ENCODE measurements at regions not wholly inside any gene's neighbourhood (a gene's known extent, or its start where the extent isn't known, plus 50 kb on each side); places are given as distances from the start of the nearest gene placed in this dataset.

DNA sequence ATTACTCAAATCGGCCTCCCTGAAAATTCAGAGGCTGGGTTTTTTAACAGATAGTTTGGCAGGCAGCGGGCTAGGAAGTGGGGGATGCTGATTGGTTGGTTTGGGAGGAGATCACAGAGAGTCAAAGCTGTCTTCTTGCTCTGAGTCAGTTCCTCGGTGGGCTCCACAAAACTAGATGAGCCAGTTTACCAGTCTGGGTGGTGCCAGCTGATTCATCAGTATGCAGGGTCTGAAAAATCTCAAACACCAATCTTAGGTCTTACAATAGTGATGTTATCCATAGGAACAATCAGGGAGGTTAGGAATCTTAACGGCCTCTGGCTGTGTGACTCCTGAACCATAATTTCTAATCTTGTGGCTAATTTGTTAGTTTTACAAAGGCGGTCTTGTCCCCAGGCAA is 190.7 kb downstream of the C6orf118 start:
- Histone ChIP-seq H3K4me1 (ENCODE audit: control insufficient read depth, insufficient read depth, low read length) (no peaks in the 10 kb centered on the region), H3K4me3 (ENCODE audit: low read length) (no peak overlapping the region), H3K27me3 (ENCODE audit: control insufficient read depth, insufficient read depth, low read length) (no peaks in the 10 kb centered on the region), H3K9me3 (replicated peaks; ENCODE audit: control insufficient read depth, low read depth, low read length) (no peaks in the 10 kb centered on the region), H3K36me3 (ENCODE audit: control insufficient read depth, insufficient read depth, low read length) (no peaks in the 10 kb centered on the region), H3K27ac (ENCODE audit: low read length) (no peak overlapping the region)
- 79% methylated on average over 3 of the region's 5 CpGs for WGBS (ENCODE audit: insufficient coverage)
- DNase-seq = no peak

GRCh38 chr6:165117806-165118205 is 191.6 kb downstream of the C6orf118 start:
- Histone ChIP-seq H3K27me3 (ENCODE audit: control insufficient read depth, insufficient read depth, low read length) (no peaks in the 10 kb centered on the region), H3K27ac (ENCODE audit: low read length) (no peak overlapping the region), H3K4me3 (ENCODE audit: low read length) (no peak overlapping the region), H3K4me1 (ENCODE audit: control insufficient read depth, insufficient read depth, low read length) (no peaks in the 10 kb centered on the region), H3K9me3 (replicated peaks; ENCODE audit: control insufficient read depth, low read depth, low read length) (no peaks in the 10 kb centered on the region), H3K36me3 (ENCODE audit: control insufficient read depth, insufficient read depth, low read length) (no peaks in the 10 kb centered on the region)
- 100% methylated on average over 1 of the region's 3 CpGs for WGBS (ENCODE audit: insufficient coverage)
- no peak for DNase-seq

DNA sequence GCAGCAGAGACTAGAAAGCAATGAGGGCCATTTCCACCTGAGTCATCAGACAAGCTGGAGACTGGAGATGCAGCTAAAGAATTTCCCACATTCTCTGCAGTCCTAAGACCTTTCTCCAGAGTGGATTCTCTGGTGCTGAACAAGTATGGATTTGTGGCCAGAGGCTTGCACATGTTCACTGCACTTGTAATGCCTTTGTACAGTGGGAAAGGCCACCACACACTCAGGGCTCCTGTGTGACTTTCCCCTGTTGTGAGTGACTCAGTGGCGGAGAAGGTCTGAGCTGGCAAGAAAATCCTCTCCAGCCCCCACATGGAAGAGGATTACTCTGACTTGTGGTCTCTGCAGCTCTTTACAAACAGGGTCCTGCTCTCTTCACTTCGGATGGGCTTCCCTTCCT is 192.3 kb downstream of the C6orf118 start:
- no peak for DNase-seq
- Histone ChIP-seq H3K4me3 (ENCODE audit: low read length) (no peak overlapping the region), H3K27me3 (ENCODE audit: control insufficient read depth, insufficient read depth, low read length) (no peaks in the 10 kb centered on the region), H3K4me1 (ENCODE audit: control insufficient read depth, insufficient read depth, low read length) (no peaks in the 10 kb centered on the region), H3K9me3 (replicated peaks; ENCODE audit: control insufficient read depth, low read depth, low read length) (no peaks in the 10 kb centered on the region), H3K36me3 (ENCODE audit: control insufficient read depth, insufficient read depth, low read length) (no peaks in the 10 kb centered on the region), H3K27ac (ENCODE audit: low read length) (no peak overlapping the region)
- WGBS (ENCODE audit: insufficient coverage) = 71% methylated on average over 1 of the region's 2 CpGs

DNA sequence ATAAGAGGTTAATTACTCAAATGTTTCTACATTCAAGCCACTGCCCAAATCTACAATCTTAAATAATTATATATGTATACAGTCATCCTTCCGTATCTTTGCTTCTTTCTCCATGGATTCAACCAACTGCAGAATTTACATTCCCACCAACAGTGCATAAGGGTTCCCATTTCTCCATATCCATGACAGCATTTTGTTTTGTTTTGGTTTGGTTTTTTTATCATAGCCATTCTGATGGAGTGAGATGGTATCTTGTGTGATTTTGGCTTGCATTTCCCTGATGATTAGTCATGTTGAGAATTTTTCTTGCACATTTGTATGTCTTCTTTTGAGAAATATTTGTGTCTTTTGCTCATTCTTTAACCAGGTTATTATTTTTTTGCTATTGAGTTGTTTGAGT is 198.5 kb downstream of the C6orf118 start:
- Histone ChIP-seq H3K9me3 (replicated peaks; ENCODE audit: control insufficient read depth, low read depth, low read length) (no peaks in the 10 kb centered on the region), H3K36me3 (ENCODE audit: control insufficient read depth, insufficient read depth, low read length) (no peaks in the 10 kb centered on the region), H3K4me3 (ENCODE audit: low read length) (no peak overlapping the region), H3K4me1 (ENCODE audit: control insufficient read depth, insufficient read depth, low read length) (no peaks in the 10 kb centered on the region), H3K27me3 (ENCODE audit: control insufficient read depth, insufficient read depth, low read length) (peaks cover 2% of the 10 kb centered on the region), H3K27ac (ENCODE audit: low read length) (no peak overlapping the region)
- DNase-seq = no peak
- no CpG with 5 or more reads among the region's 1 CpG for WGBS (ENCODE audit: insufficient coverage)

- Histone ChIP-seq H3K27ac (ENCODE audit: low read length) (no peak overlapping the region), H3K4me1 (ENCODE audit: control insufficient read depth, insufficient read depth, low read length) (no peaks in the 10 kb centered on the region), H3K4me3 (ENCODE audit: low read length) (no peak overlapping the region), H3K9me3 (replicated peaks; ENCODE audit: control insufficient read depth, low read depth, low read length) (no peaks in the 10 kb centered on the region), H3K27me3 (ENCODE audit: control insufficient read depth, insufficient read depth, low read length) (peaks cover 2% of the 10 kb centered on the region), H3K36me3 (ENCODE audit: control insufficient read depth, insufficient read depth, low read length) (no peaks in the 10 kb centered on the region)
- WGBS (ENCODE audit: insufficient coverage) = 80% methylated on average over 2 of the region's 5 CpGs
- no peak for DNase-seq
These were observed 200.4 kb downstream of the C6orf118 start for GRCh38 chr6:165109011-165109410.

GRCh38 chr6:165106261-165106660 is 203.1 kb downstream of the C6orf118 start:
- Histone ChIP-seq H3K36me3 (ENCODE audit: control insufficient read depth, insufficient read depth, low read length) (no peaks in the 10 kb centered on the region), H3K4me1 (ENCODE audit: control insufficient read depth, insufficient read depth, low read length) (no peaks in the 10 kb centered on the region), H3K9me3 (replicated peaks; ENCODE audit: control insufficient read depth, low read depth, low read length) (no peaks in the 10 kb centered on the region), H3K27me3 (ENCODE audit: control insufficient read depth, insufficient read depth, low read length) (peaks cover 2% of the 10 kb centered on the region), H3K27ac (ENCODE audit: low read length) (no peak overlapping the region), H3K4me3 (ENCODE audit: low read length) (no peak overlapping the region)
- DNase-seq = no peak
- 90% methylated on average over 2 of the region's 2 CpGs for WGBS (ENCODE audit: insufficient coverage)

- DNase-seq = no peak
- H3K9me3 ChIP-seq (replicated peaks; ENCODE audit: control insufficient read depth, low read depth, low read length) = peaks cover 3% of the 10 kb centered on the region
- no peaks in the 10 kb centered on the region for H3K27me3 ChIP-seq (ENCODE audit: control insufficient read depth, insufficient read depth, low read length)
- H3K27ac ChIP-seq (ENCODE audit: low read length) = no peak overlapping the region
- 97% methylated on average over 3 of the region's 4 CpGs for WGBS (ENCODE audit: insufficient coverage)
- no peak overlapping the region for H3K4me3 ChIP-seq (ENCODE audit: low read length)
- H3K36me3 ChIP-seq (ENCODE audit: control insufficient read depth, insufficient read depth, low read length) = no peaks in the 10 kb centered on the region
- no peaks in the 10 kb centered on the region for H3K4me1 ChIP-seq (ENCODE audit: control insufficient read depth, insufficient read depth, low read length)
These were observed 211.2 kb downstream of the C6orf118 start for GRCh38 chr6:165098165-165098564.

DNA sequence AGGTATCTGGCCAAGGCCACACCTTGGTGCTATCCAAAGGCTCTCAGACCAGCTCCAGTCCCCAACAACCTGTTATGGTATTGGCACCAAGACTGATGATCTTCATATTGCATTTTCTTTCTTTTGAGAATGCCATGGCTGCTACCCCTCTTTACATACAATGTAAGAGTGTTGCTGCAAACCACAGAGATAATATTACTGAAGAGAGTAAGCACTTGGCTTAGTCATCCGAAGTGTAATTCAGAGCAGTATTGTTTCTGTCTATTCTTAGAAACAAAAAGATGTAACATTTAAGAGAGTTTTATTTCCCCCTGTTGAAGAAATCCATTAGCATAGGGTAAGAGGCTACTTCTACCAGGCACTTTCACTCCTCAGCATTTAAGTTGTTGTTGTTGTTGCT is 212.5 kb downstream of the C6orf118 start:
- Histone ChIP-seq H3K4me1 (ENCODE audit: control insufficient read depth, insufficient read depth, low read length) (no peaks in the 10 kb centered on the region), H3K27ac (ENCODE audit: low read length) (no peak overlapping the region), H3K36me3 (ENCODE audit: control insufficient read depth, insufficient read depth, low read length) (no peaks in the 10 kb centered on the region), H3K9me3 (replicated peaks; ENCODE audit: control insufficient read depth, low read depth, low read length) (peaks cover 3% of the 10 kb centered on the region), H3K27me3 (ENCODE audit: control insufficient read depth, insufficient read depth, low read length) (no peaks in the 10 kb centered on the region), H3K4me3 (ENCODE audit: low read length) (no peak overlapping the region)
- no CpG with 5 or more reads among the region's 1 CpG for WGBS (ENCODE audit: insufficient coverage)
- no peak for DNase-seq

- WGBS (ENCODE audit: insufficient coverage) = 82% methylated on average over 4 of the region's 5 CpGs
These were observed 213.2 kb downstream of the C6orf118 start for GRCh38 chr6:165096209-165096608.

GRCh38 chr6:165092881-165093595 is 216.4 kb downstream of the C6orf118 start:
- Histone ChIP-seq H3K27me3 (ENCODE audit: control insufficient read depth, insufficient read depth, low read length) (no peaks in the 10 kb centered on the region), H3K36me3 (ENCODE audit: control insufficient read depth, insufficient read depth, low read length) (no peaks in the 10 kb centered on the region), H3K27ac (ENCODE audit: low read length) (no peak overlapping the region), H3K4me1 (ENCODE audit: control insufficient read depth, insufficient read depth, low read length) (no peaks in the 10 kb centered on the region), H3K9me3 (replicated peaks; ENCODE audit: control insufficient read depth, low read depth, low read length) (peaks cover 3% of the 10 kb centered on the region), H3K4me3 (ENCODE audit: low read length) (no peak overlapping the region)
- 67% methylated on average over 3 of the region's 6 CpGs for WGBS (ENCODE audit: insufficient coverage)
- DNase-seq = no peak

More at GRCh38 chr6:165096209-165096608, 213.2 kb downstream of the C6orf118 start:
- no peak for DNase-seq
- H3K4me3 ChIP-seq (ENCODE audit: low read length) = no peak overlapping the region
- H3K27me3 ChIP-seq (ENCODE audit: control insufficient read depth, insufficient read depth, low read length) = no peaks in the 10 kb centered on the region
- no peaks in the 10 kb centered on the region for H3K4me1 ChIP-seq (ENCODE audit: control insufficient read depth, insufficient read depth, low read length)
- H3K9me3 ChIP-seq (replicated peaks; ENCODE audit: control insufficient read depth, low read depth, low read length) = peaks cover 3% of the 10 kb centered on the region
- no peaks in the 10 kb centered on the region for H3K36me3 ChIP-seq (ENCODE audit: control insufficient read depth, insufficient read depth, low read length)
- H3K27ac ChIP-seq (ENCODE audit: low read length) = no peak overlapping the region

Measured in muscle of leg (tissue), 3 donors.